GM12875 (cell line): ENCODE measurements at regions not wholly inside any gene's neighbourhood (a gene's known extent, or its start where the extent isn't known, plus 50 kb on each side); places are given as distances from the start of the nearest gene placed in this dataset.

Experiments
- H3K4me3 ChIP-seq: one replicate; pipeline ENCODE4 v1.5.1; 2011; ENCODE audit warnings: low read depth, low read length, control low read depth
- CTCF ChIP-seq: IDR thresholded peaks from 2 replicates; pipeline ENCODE4 v1.5.1; 2011; ENCODE audit warnings: low read depth, mild to moderate bottlenecking, control low read depth, inconsistent platforms, low read length, moderate library complexity, borderline replicate concordance; ENCODE audit not compliant: insufficient read depth

GRCh38 chr7:115102738-115103137 lies 180.8 kb downstream of the MDFIC start:
- H3K4me3 ChIP-seq = no peak overlapping the region
- TF ChIP-seq CTCF = no peak

GRCh38 chr7:115101199-115101598 lies 179.3 kb downstream of the MDFIC start:
- no peak for TF ChIP-seq CTCF
- H3K4me3 ChIP-seq = no peak overlapping the region

GRCh38 chr7:115099906-115100305 lies 178.0 kb downstream of the MDFIC start:
- no peak for TF ChIP-seq CTCF
- no peak overlapping the region for H3K4me3 ChIP-seq

- no peak overlapping the region for H3K4me3 ChIP-seq
- no peak for TF ChIP-seq CTCF
These were observed 175.3 kb downstream of the MDFIC start for GRCh38 chr7:115097175-115097671.

- no peak overlapping the region for H3K4me3 ChIP-seq
- no peak for TF ChIP-seq CTCF
These were observed 174.4 kb downstream of the MDFIC start for GRCh38 chr7:115096262-115096661.

- H3K4me3 ChIP-seq = no peak overlapping the region
- TF ChIP-seq CTCF = no peak
These were observed 172.3 kb downstream of the MDFIC start for GRCh38 chr7:115094163-115094562.

GRCh38 chr7:115088893-115089292 lies 167.0 kb downstream of the MDFIC start:
- no peak overlapping the region for H3K4me3 ChIP-seq
- TF ChIP-seq CTCF = no peak
